GM23338 (cell line): ENCODE measurements at regions not wholly inside any gene's neighbourhood (a gene's known extent, or its start where the extent isn't known, plus 50 kb on each side); places are given as distances from the start of the nearest gene placed in this dataset.

ENCODE experiments used
- ATAC-seq: fragments of 200-7000 bp; cut with Tn5 transposase; 3 replicates; pipeline ENCODE4 v1.9.1; 2020
- DNase-seq: peaks from one replicate; pipeline ENCODE4 v3.0.0-alpha.2; 2015; ENCODE audit warnings: low spot score
- H2AFZ ChIP-seq: fragments of 200-600 bp; sonication (generic); 2 replicates; pipeline ENCODE4 v1.8.0; 2016; ENCODE audit warnings: antibody characterized with exemption, mild to moderate bottlenecking, moderate library complexity
- H3F3A ChIP-seq: fragments of 200-600 bp; sonication (generic); replicated peaks from 2 replicates; pipeline ENCODE4 v1.8.0; 2017; ENCODE audit warnings: antibody characterized with exemption, mixed run types, low read depth
- H3K27ac ChIP-seq: fragments of 200-600 bp; sonication (generic); 2 replicates; pipeline ENCODE4 v1.6.1; 2016; ENCODE audit warnings: low read depth
- H3K27me3 ChIP-seq: fragments of 200-600 bp; sonication (generic); 2 replicates; pipeline ENCODE4 v1.8.0; 2016; ENCODE audit warnings: mild to moderate bottlenecking, mixed run types, moderate library complexity; ENCODE audit not compliant: insufficient read depth
- H3K36me3 ChIP-seq: fragments of 200-600 bp; sonication (generic); 2 replicates; pipeline ENCODE4 v1.8.0; 2016; ENCODE audit warnings: mild to moderate bottlenecking; ENCODE audit not compliant: insufficient read depth
- H3K4me1 ChIP-seq: fragments of 200-600 bp; sonication (generic); 2 replicates; pipeline ENCODE4 v1.8.0; 2016; ENCODE audit warnings: mild to moderate bottlenecking, moderate library complexity; ENCODE audit not compliant: insufficient read depth
- H3K4me2 ChIP-seq: fragments of 200-600 bp; sonication (generic); 2 replicates; pipeline ENCODE4 v1.7.1; 2017; ENCODE audit warnings: mixed run types
- H3K4me3 ChIP-seq: fragments of 200-600 bp; sonication (generic); 2 replicates; pipeline ENCODE4 v1.6.1; 2016; ENCODE audit warnings: mixed run types
- H3K79me2 ChIP-seq: fragments of 200-600 bp; sonication (generic); replicated peaks from 2 replicates; pipeline ENCODE4 v1.8.0; 2017; ENCODE audit warnings: mild to moderate bottlenecking; ENCODE audit not compliant: insufficient read depth
- H3K9me2 ChIP-seq: fragments of 200-600 bp; sonication (generic); 2 replicates; pipeline ENCODE4 v1.8.0; 2017; ENCODE audit not compliant: insufficient read depth
- H4K20me1 ChIP-seq: fragments of 200-600 bp; sonication (generic); replicated peaks from 2 replicates; pipeline ENCODE4 v1.8.0; 2017; ENCODE audit warnings: mild to moderate bottlenecking; ENCODE audit not compliant: insufficient read depth
- H3K27ac Mint-ChIP-seq: 2 replicates; pipeline ENCODE4 v1.8.0; 2020; ENCODE audit warnings: inconsistent platforms, mild to moderate bottlenecking, moderate library complexity, mixed read lengths
- H3K27me3 Mint-ChIP-seq: 3 replicates; pipeline ENCODE4 v1.8.0; 2022; ENCODE audit warnings: low read depth, mild to moderate bottlenecking, moderate library complexity, mixed read lengths, inconsistent platforms; ENCODE audit not compliant: insufficient read depth, poor library complexity
- H3K36me3 Mint-ChIP-seq: 3 replicates; pipeline ENCODE4 v1.8.0; 2021; ENCODE audit warnings: low read depth, mild to moderate bottlenecking, inconsistent platforms, moderate library complexity, mixed read lengths
- H3K4me1 Mint-ChIP-seq: 3 replicates; pipeline ENCODE4 v1.8.0; 2020; ENCODE audit warnings: mild to moderate bottlenecking, inconsistent platforms, mixed read lengths
- H3K4me3 Mint-ChIP-seq: 3 replicates; pipeline ENCODE4 v1.8.0; 2021; ENCODE audit warnings: moderate library complexity, mild to moderate bottlenecking, inconsistent platforms, mixed read lengths
- H3K9me3 Mint-ChIP-seq: 3 replicates; pipeline ENCODE4 v1.8.0; 2020; ENCODE audit warnings: moderate library complexity, mild to moderate bottlenecking, inconsistent platforms, mixed read lengths
- CREB1 ChIP-seq: fragments of 250-450 bp; sonication (Bioruptor Pico); IDR thresholded peaks from 2 replicates; pipeline ENCODE4 v1.5.0; 2020; ENCODE audit warnings: low read depth, mild to moderate bottlenecking, moderate library complexity
- CTCF ChIP-seq, 2 experiments: fragments of 200-600 bp in 1 of 2; sonication (generic) in 1 of 2; conservative IDR thresholded peaks; 2 replicates each; pipeline versions ENCODE4 v1.5.1 to v1.6.1; 2016 to 2017; ENCODE audit warnings: antibody characterized with exemption in 2 of 2, low read depth in 2 of 2, mild to moderate bottlenecking in 2 of 2, moderate library complexity in 1 of 2
- EZH2 ChIP-seq: fragments of 200-600 bp; sonication (generic); IDR thresholded peaks from one replicate; pipeline ENCODE4 v1.8.0; 2017; ENCODE audit warnings: antibody characterized with exemption, mild to moderate bottlenecking, low read depth; ENCODE audit not compliant: unreplicated experiment
- EZH2phosphoT487 ChIP-seq: fragments of 200-600 bp; sonication (generic); IDR thresholded peaks from one replicate; pipeline ENCODE4 v1.8.1; 2018; ENCODE audit warnings: antibody characterized with exemption; ENCODE audit not compliant: unreplicated experiment
- JUNB ChIP-seq: IDR thresholded peaks from one replicate; pipeline ENCODE4 v1.6.1; 2016; ENCODE audit warnings: antibody characterized with exemption; ENCODE audit not compliant: unreplicated experiment
- NANOG ChIP-seq: IDR thresholded peaks from 2 replicates; pipeline ENCODE4 v1.6.1; 2016; ENCODE audit warnings: antibody characterized with exemption, borderline replicate concordance
- POLR2AphosphoS5 ChIP-seq: IDR thresholded peaks from 2 replicates; pipeline ENCODE4 v1.6.1; 2016; ENCODE audit warnings: antibody characterized with exemption, low read depth
- REST ChIP-seq: IDR thresholded peaks from one replicate; pipeline ENCODE4 v1.6.1; 2018; ENCODE audit warnings: antibody characterized with exemption; ENCODE audit not compliant: unreplicated experiment
- STAT1 ChIP-seq: IDR thresholded peaks from one replicate; pipeline ENCODE4 v1.6.1; 2016; ENCODE audit warnings: antibody characterized with exemption; ENCODE audit not compliant: unreplicated experiment
- ZNF114 ChIP-seq: fragments of 250-450 bp; sonication (Bioruptor Pico); IDR thresholded peaks from 2 replicates; pipeline ENCODE4 v1.5.0; 2020; ENCODE audit warnings: mild to moderate bottlenecking, moderate library complexity
- ZNF331 ChIP-seq: fragments of 250-450 bp; sonication (Bioruptor Pico); IDR thresholded peaks from 2 replicates; pipeline ENCODE4 v1.5.0; 2020; ENCODE audit warnings: low read depth, mild to moderate bottlenecking, moderate library complexity
- ZNF462 ChIP-seq: fragments of 250-450 bp; sonication (Bioruptor Pico); IDR thresholded peaks from 2 replicates; pipeline ENCODE4 v1.5.0; 2020; ENCODE audit warnings: mild to moderate bottlenecking, moderate library complexity
- TF ChIP-seq, protein P1 (sequence below): IDR thresholded peaks from 2 replicates; pipeline ENCODE4 v1.6.1; 2016; ENCODE audit warnings: antibody characterized with exemption

DNA sequence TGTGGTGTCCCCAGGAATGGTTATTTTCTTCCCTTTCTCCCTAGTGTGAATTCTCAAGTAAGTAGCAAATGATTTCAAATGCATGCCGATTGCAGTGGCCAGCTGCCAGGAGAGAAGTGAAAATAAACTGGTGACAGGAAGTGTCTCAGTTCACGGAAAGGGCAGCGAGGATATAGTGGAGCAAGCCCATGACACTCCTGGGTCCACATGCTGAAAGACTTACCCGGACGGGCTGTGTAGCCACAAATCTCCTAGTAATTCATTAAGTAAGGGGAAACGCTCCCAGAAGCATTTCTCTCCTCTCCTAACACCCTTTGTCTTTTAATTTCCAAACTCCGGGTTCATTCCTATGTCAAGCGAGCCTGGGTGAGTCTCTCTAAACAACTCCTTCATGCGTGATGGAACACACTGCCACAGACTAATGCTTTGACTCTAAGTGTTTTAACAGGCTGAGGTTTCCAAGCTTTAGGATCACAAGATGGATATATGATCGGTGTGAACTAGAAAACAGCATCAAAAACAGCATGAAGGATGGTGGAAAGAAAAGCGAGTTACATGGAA is 125.6 kb downstream of the CYP26A1 start:
- H3K27me3 Mint-ChIP-seq = peaks cover 1% of the 10 kb centered on the region
- Histone ChIP-seq H3K27me3 (no peaks in the 10 kb centered on the region), H4K20me1 (no peaks in the 10 kb centered on the region), H3K36me3 (no peaks in the 10 kb centered on the region), H3K4me1 (peaks cover 21% of the 10 kb centered on the region), H3K79me2 (no peaks in the 10 kb centered on the region), H3K4me3 (no peak overlapping the region), H3K4me2 (peak overlapping the region; percentile 30), H3K9me2 (no peaks in the 10 kb centered on the region), H3K27ac (peak overlapping the region; percentile 5; the same call in 1 of the 2 replicates), H3F3A (0 out of 2 replicates have a peak, but pooled peaks cover 3% of the 10 kb centered on the region), H2AFZ (peak overlapping the region; percentile 97)
- ATAC-seq (peak; percentile 71), DNase-seq (no peak)
- no peaks in the 10 kb centered on the region for H3K9me3 Mint-ChIP-seq
- peaks cover 24% of the 10 kb centered on the region for H3K4me1 Mint-ChIP-seq
- TF ChIP-seq JUNB (no peak), NANOG (no peak), STAT1 (no peak), ZNF114 (CRISPR knock-in tag) (no peak), ZNF331 (CRISPR knock-in tag) (no peak), POLR2AphosphoS5 (no peak), EZH2 (no peak), REST (no peak), EZH2phosphoT487 (no peak), ZNF462 (no peak), CTCF (conservative IDR thresholded peaks at IDR 0.05; ENCODE audit: low read depth in 2 of 2) (no peak), CREB1 (CRISPR knock-in tag) (no peak)
- TF ChIP-seq, protein P1, sequence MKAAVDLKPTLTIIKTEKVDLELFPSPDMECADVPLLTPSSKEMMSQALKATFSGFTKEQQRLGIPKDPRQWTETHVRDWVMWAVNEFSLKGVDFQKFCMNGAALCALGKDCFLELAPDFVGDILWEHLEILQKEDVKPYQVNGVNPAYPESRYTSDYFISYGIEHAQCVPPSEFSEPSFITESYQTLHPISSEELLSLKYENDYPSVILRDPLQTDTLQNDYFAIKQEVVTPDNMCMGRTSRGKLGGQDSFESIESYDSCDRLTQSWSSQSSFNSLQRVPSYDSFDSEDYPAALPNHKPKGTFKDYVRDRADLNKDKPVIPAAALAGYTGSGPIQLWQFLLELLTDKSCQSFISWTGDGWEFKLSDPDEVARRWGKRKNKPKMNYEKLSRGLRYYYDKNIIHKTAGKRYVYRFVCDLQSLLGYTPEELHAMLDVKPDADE = no peak
- peak overlapping the region; percentile 38; the same call in 1 of the 2 replicates for H3K27ac Mint-ChIP-seq
- no peaks in the 10 kb centered on the region for H3K36me3 Mint-ChIP-seq
- no peak overlapping the region for H3K4me3 Mint-ChIP-seq
